BJ (cell line): ENCODE measurements at regions not wholly inside any gene's neighbourhood (a gene's known extent, or its start where the extent isn't known, plus 50 kb on each side); places are given as distances from the start of the nearest gene placed in this dataset.
A peak's percentile ranks its signal among the peaks of the same experiment; 100 is the strongest.

Experiments used
- CTCF ChIA-PET: fragments of 350-600 bp; formaldehyde crosslinking; extraction: SDS; loops from one replicate; lab custom pipeline; 2021; ENCODE audit warnings: antibody characterized with exemption, inconsistent platforms; lab: Yijun Ruan, JAX
- POLR2A ChIA-PET: fragments of 300-600 bp; sonication (Branson Sonifier 250); formaldehyde crosslinking; extraction: SDS; loops from one replicate; lab custom pipeline; 2021; ENCODE audit warnings: antibody characterized with exemption; lab: Charles Lee
- DNase-seq: peaks from one replicate; pipeline ENCODE4 v3.0.0-alpha.2; 2011; ENCODE audit warnings: low read depth
- H3K27me3 ChIP-seq: 2 replicates; pipeline ENCODE4 v1.6.0; 2011; ENCODE audit warnings: low read length; ENCODE audit not compliant: control insufficient read depth, insufficient read depth
- H3K36me3 ChIP-seq: 2 replicates; pipeline ENCODE4 v1.5.1; 2011; ENCODE audit warnings: low read length; ENCODE audit not compliant: control insufficient read depth, insufficient read depth
- H3K4me3 ChIP-seq: 2 replicates; pipeline ENCODE4 v1.5.1; 2011; ENCODE audit warnings: low read depth, mild to moderate bottlenecking, control low read depth, low read length
- TF ChIP-seq, protein P1 (sequence below): IDR thresholded peaks from 2 replicates; pipeline ENCODE4 v1.5.1; 2011; ENCODE audit warnings: low read depth, mild to moderate bottlenecking, control low read depth, inconsistent platforms, low read length, moderate library complexity; ENCODE audit not compliant: insufficient read depth

GRCh38 chr14:42112108-42112507, 505.4 kb downstream of the LRFN5 start:
- H3K4me3 ChIP-seq: no peak overlapping the region
- ChIA-PET POLR2A (no interaction called here), CTCF (no interaction called here)
- H3K36me3 ChIP-seq: no peaks in the 10 kb centered on the region
- TF ChIP-seq, protein P1, sequence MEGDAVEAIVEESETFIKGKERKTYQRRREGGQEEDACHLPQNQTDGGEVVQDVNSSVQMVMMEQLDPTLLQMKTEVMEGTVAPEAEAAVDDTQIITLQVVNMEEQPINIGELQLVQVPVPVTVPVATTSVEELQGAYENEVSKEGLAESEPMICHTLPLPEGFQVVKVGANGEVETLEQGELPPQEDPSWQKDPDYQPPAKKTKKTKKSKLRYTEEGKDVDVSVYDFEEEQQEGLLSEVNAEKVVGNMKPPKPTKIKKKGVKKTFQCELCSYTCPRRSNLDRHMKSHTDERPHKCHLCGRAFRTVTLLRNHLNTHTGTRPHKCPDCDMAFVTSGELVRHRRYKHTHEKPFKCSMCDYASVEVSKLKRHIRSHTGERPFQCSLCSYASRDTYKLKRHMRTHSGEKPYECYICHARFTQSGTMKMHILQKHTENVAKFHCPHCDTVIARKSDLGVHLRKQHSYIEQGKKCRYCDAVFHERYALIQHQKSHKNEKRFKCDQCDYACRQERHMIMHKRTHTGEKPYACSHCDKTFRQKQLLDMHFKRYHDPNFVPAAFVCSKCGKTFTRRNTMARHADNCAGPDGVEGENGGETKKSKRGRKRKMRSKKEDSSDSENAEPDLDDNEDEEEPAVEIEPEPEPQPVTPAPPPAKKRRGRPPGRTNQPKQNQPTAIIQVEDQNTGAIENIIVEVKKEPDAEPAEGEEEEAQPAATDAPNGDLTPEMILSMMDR: no peak
- no peak for DNase-seq
- H3K27me3 ChIP-seq: no peaks in the 10 kb centered on the region

- Histone ChIP-seq H3K4me3 (no peak overlapping the region), H3K36me3 (no peaks in the 10 kb centered on the region), H3K27me3 (no peaks in the 10 kb centered on the region)
- ChIA-PET CTCF (no interaction called here), POLR2A (no interaction called here)
- TF ChIP-seq, protein P1: no peak
- DNase-seq: no peak
Measured at GRCh38 chr14:42111355-42111754, 504.7 kb downstream of the LRFN5 start.

GRCh38 chr14:42110167-42110566, 503.5 kb downstream of the LRFN5 start:
- POLR2A ChIA-PET: no interaction called here
- Histone ChIP-seq H3K27me3 (no peaks in the 10 kb centered on the region), H3K36me3 (no peaks in the 10 kb centered on the region), H3K4me3 (no peak overlapping the region)
- CTCF ChIA-PET: interaction anchor here (0.6 to 1.1 kb wide), 4 partner anchors 16 to 1919 kb away, joined by 3 read pairs; no protein-coding TSS in a partner anchor
- DNase-seq: no peak
- TF ChIP-seq, protein P1: peak; percentile 69

DNA sequence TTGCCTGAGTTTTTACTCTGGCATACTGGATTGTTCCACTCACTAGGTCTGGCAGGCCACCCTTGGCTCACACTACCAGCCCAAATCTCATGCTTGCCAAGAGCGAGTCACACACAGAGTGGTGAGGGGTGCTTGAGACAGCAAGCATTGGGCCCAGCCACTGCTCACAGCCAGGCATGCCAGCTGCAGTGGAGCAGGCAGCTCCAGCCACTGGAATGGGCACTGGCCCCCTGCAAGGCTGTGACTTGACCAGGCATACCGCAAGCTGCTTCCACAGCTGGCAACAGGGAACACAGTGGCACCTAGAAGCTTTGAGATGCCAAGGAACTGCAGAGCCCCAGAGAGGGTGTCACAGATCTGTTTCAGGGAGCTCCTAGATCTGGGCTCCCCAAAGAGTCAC, 488.5 kb downstream of the LRFN5 start:
- no peak for DNase-seq
- Histone ChIP-seq H3K4me3 (no peak overlapping the region), H3K36me3 (no peaks in the 10 kb centered on the region), H3K27me3 (no peaks in the 10 kb centered on the region)
- ChIA-PET POLR2A (no interaction called here), CTCF (no interaction called here)
- TF ChIP-seq, protein P1: no peak

DNA sequence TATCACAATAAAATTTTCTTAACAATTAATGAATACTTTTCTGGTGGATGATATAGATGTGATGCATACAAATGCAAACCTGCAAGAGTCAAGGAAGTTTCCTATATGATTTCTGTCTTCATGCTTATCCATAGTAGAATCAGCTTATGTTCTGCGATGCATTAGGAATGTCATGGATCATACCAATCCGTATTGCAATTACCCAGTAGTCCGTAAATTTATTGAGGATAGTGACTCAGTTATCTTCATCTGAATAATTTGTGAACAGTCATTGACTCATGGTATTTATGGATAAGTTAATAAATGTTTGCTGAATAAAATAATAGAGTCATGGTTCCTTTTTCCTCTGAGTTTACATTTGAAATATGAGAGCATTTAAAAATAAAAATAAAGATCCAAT, 483.4 kb downstream of the LRFN5 start:
- Histone ChIP-seq H3K36me3 (no peaks in the 10 kb centered on the region), H3K27me3 (no peaks in the 10 kb centered on the region), H3K4me3 (no peak overlapping the region)
- POLR2A ChIA-PET: no interaction called here
- TF ChIP-seq, protein P1: no peak
- CTCF ChIA-PET: interaction anchor here (0.8 kb wide), 1 partner anchor 20 kb away, joined by 3 read pairs; no protein-coding TSS in a partner anchor
- no peak for DNase-seq
